ENCODE measurements at regions not wholly inside any gene's neighbourhood (a gene's known extent, or its start where the extent isn't known, plus 50 kb on each side); places are given as distances from the start of the nearest gene placed in this dataset.

- Histone ChIP-seq H3K27me3 (no peaks in the 10 kb centered on the region), H3K4me3 (no peak overlapping the region), H3K36me3 (no peaks in the 10 kb centered on the region), H3K4me1 (no peaks in the 10 kb centered on the region), H3K27ac (replicated peaks in 1 of 4) (no peak overlapping the region), H3K9me3 (no peaks in the 10 kb centered on the region)
- TF ChIP-seq, protein P1, sequence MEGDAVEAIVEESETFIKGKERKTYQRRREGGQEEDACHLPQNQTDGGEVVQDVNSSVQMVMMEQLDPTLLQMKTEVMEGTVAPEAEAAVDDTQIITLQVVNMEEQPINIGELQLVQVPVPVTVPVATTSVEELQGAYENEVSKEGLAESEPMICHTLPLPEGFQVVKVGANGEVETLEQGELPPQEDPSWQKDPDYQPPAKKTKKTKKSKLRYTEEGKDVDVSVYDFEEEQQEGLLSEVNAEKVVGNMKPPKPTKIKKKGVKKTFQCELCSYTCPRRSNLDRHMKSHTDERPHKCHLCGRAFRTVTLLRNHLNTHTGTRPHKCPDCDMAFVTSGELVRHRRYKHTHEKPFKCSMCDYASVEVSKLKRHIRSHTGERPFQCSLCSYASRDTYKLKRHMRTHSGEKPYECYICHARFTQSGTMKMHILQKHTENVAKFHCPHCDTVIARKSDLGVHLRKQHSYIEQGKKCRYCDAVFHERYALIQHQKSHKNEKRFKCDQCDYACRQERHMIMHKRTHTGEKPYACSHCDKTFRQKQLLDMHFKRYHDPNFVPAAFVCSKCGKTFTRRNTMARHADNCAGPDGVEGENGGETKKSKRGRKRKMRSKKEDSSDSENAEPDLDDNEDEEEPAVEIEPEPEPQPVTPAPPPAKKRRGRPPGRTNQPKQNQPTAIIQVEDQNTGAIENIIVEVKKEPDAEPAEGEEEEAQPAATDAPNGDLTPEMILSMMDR (IDR thresholded peaks at IDR 0.05) = no peak
- TF ChIP-seq POLR2AphosphoS5 (IDR thresholded peaks at IDR 0.05) (no peak), EP300 (IDR thresholded peaks at IDR 0.05) (no peak), POLR2A (IDR thresholded peaks at IDR 0.05; ENCODE audit: low read depth) (no peak)
- no peak for DNase-seq (ENCODE audit: extremely low spot score)
- intact Hi-C loops (cut with DNase I) = no loop called here
- WGBS = 93% methylated on average over 1 of the region's 1 CpG
Measured at GRCh38 chr4:135282676-135283075, 1081.1 kb upstream of the PABPC4L start.

DNA sequence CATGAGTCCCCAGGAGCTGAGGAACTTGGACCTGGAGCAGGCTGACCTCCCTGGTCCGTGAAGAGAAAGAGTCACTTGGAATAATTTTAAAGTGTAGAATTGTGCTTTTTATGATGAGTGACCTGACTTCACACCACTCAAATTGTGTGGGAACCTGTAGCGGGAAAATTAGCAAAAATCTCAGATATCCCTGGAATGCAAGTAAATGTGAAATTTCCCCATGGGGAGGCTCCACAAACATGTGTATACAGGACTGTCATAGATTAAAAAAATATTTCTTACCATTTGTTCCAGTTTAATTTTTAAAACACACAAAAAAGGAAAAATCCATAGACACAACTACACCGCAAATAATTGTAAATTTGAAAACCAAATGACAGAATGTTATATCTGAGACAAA lies 1079.6 kb upstream of the PABPC4L start:
- H3K27me3 ChIP-seq = no peaks in the 10 kb centered on the region
- no peaks in the 10 kb centered on the region for H3K9me3 ChIP-seq
- H3K4me1 ChIP-seq = no peaks in the 10 kb centered on the region
- H3K36me3 ChIP-seq = no peaks in the 10 kb centered on the region
- H3K4me3 ChIP-seq = no peak overlapping the region
- 86% methylated on average over 3 of the region's 3 CpGs for WGBS
- TF ChIP-seq POLR2AphosphoS5 (IDR thresholded peaks at IDR 0.05) (no peak), POLR2A (IDR thresholded peaks at IDR 0.05; ENCODE audit: low read depth) (no peak), EP300 (IDR thresholded peaks at IDR 0.05) (no peak)
- TF ChIP-seq, protein P1 (IDR thresholded peaks at IDR 0.05) = no peak
- no peak for DNase-seq (ENCODE audit: extremely low spot score)
- intact Hi-C loops (cut with DNase I) = no loop called here
- no peak overlapping the region for H3K27ac ChIP-seq (replicated peaks in 1 of 4)

- H3K4me1 ChIP-seq = no peaks in the 10 kb centered on the region
- no peak for DNase-seq (ENCODE audit: extremely low spot score)
- H3K27me3 ChIP-seq = no peaks in the 10 kb centered on the region
- TF ChIP-seq EP300 (IDR thresholded peaks at IDR 0.05) = no peak
- 68% methylated on average over 2 of the region's 2 CpGs for WGBS
- no peaks in the 10 kb centered on the region for H3K9me3 ChIP-seq
- intact Hi-C loops (cut with DNase I) = no loop called here
- no peak overlapping the region for H3K4me3 ChIP-seq
- no peak overlapping the region for H3K27ac ChIP-seq (replicated peaks in 1 of 4)
- no peaks in the 10 kb centered on the region for H3K36me3 ChIP-seq
Measured at GRCh38 chr4:135277980-135278315, 1076.4 kb upstream of the PABPC4L start.

DNA sequence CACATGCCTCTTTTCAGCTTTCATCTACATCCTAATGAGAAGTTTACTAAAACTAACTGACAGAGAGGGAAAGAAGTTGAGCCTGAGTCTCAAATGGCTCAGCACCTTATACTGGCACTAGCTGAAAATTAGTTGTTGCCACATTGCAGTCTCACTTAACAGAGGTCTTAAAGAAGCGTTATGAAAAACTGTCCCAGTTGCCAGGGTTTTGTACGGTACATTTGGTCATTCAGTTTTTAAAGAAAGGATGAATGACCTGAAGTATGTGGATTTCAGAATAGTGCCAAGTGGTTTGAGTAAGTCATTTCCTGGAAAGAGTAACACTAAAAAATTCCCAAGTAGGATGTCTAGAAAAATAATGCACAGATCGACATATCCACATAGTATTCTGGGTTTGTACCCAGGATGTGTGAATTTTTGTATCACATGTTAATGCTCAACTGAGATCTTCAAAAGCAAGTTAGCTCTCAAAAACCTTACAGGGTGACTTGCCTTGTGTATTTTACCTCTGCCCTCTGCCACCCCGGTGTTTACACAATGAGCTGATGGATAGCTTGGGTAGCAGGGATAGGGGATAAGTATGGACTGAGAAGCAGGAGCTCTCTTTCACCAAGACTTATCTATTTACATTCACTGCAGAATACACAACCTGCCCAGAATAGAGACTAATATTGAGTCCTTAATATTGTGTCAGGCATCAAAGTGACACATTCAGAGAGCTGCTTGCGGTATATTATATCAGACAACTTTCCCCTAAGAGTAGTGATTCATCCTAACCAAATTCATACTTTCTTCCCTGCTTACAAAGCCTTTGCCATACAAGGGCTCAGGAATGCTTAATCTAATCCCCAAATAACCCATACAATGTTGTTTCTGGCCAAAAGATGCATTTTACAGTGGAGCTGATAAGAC lies 1075.7 kb upstream of the PABPC4L start:
- Histone ChIP-seq H3K4me3 (no peak overlapping the region), H3K36me3 (no peaks in the 10 kb centered on the region), H3K9me3 (no peaks in the 10 kb centered on the region), H3K4me1 (no peaks in the 10 kb centered on the region), H3K27ac (replicated peaks in 1 of 4) (no peak overlapping the region), H3K27me3 (no peaks in the 10 kb centered on the region)
- WGBS = 72% methylated on average over 5 of the region's 5 CpGs
- no peak for DNase-seq (ENCODE audit: extremely low spot score)
- intact Hi-C loops (cut with DNase I) = no loop called here
- TF ChIP-seq, protein P1 (IDR thresholded peaks at IDR 0.05) = no peak
- TF ChIP-seq POLR2AphosphoS5 (IDR thresholded peaks at IDR 0.05) = no peak
- TF ChIP-seq EP300 (IDR thresholded peaks at IDR 0.05) = no peak
- no peak for TF ChIP-seq POLR2A (IDR thresholded peaks at IDR 0.05; ENCODE audit: low read depth)

GRCh38 chr4:135274416-135274815 lies 1072.8 kb upstream of the PABPC4L start:
- no peaks in the 10 kb centered on the region for H3K27me3 ChIP-seq
- 14% methylated on average over 1 of the region's 1 CpG for WGBS
- H3K4me3 ChIP-seq = no peak overlapping the region
- no peaks in the 10 kb centered on the region for H3K36me3 ChIP-seq
- H3K9me3 ChIP-seq = no peaks in the 10 kb centered on the region
- H3K4me1 ChIP-seq = no peaks in the 10 kb centered on the region
- no peak overlapping the region for H3K27ac ChIP-seq (replicated peaks in 1 of 4)
- intact Hi-C loops (cut with DNase I) = no loop called here
- no peak for DNase-seq (ENCODE audit: extremely low spot score)
- TF ChIP-seq, protein P1 (IDR thresholded peaks at IDR 0.05) = no peak
- TF ChIP-seq POLR2A (IDR thresholded peaks at IDR 0.05; ENCODE audit: low read depth) = no peak
- TF ChIP-seq POLR2AphosphoS5 (IDR thresholded peaks at IDR 0.05) = no peak
- no peak for TF ChIP-seq EP300 (IDR thresholded peaks at IDR 0.05)
